GM12874 (cell line): ENCODE measurements at regions not wholly inside any gene's neighbourhood (a gene's known extent, or its start where the extent isn't known, plus 50 kb on each side); places are given as distances from the start of the nearest gene placed in this dataset.

Experiments
- CTCF ChIP-seq: IDR thresholded peaks from 2 replicates; pipeline ENCODE4 v1.5.1; 2011; ENCODE audit warnings: low read depth, mild to moderate bottlenecking, control low read depth, low read length, moderate library complexity; ENCODE audit not compliant: insufficient read depth

- TF ChIP-seq CTCF = no peak
Observed at GRCh38 chr2:126982935-126983334, 84.2 kb downstream of the TEX51 start.

- TF ChIP-seq CTCF = no peak
Observed at GRCh38 chr2:126986631-126987187, 88.0 kb downstream of the TEX51 start.

GRCh38 chr2:126988482-126988881 lies 89.8 kb downstream of the TEX51 start:
- TF ChIP-seq CTCF = no peak

GRCh38 chr2:126990200-126990599 lies 91.5 kb downstream of the TEX51 start:
- TF ChIP-seq CTCF = no peak

- no peak for TF ChIP-seq CTCF
Observed at GRCh38 chr2:126990605-126991532, 92.2 kb downstream of the TEX51 start.

GRCh38 chr2:126994340-126994777 lies 95.7 kb downstream of the TEX51 start:
- no peak for TF ChIP-seq CTCF

GRCh38 chr2:126995621-126996377 lies 97.1 kb downstream of the TEX51 start:
- TF ChIP-seq CTCF = no peak
